HEK293T (cell line): ENCODE measurements at regions not wholly inside any gene's neighbourhood (a gene's known extent, or its start where the extent isn't known, plus 50 kb on each side); places are given as distances from the start of the nearest gene placed in this dataset.

Source experiments
- CTCF ChIA-PET: fragments of 350-600 bp; formaldehyde crosslinking; extraction: SDS; loops from one replicate; lab custom pipeline; 2021; ENCODE audit warnings: antibody characterized with exemption, inconsistent platforms; lab: Yijun Ruan, JAX
- POLR2A ChIA-PET: fragments of 350-600 bp; formaldehyde crosslinking; extraction: SDS; loops from one replicate; lab custom pipeline; 2020; ENCODE audit warnings: antibody characterized with exemption, inconsistent platforms; lab: Yijun Ruan, JAX
- DNase-seq: peaks from one replicate; pipeline ENCODE4 v3.0.0; 2012; ENCODE audit warnings: mixed read lengths; ENCODE audit errors: extremely low spot score
- ARNT ChIP-seq: fragments of 450-650 bp; IDR thresholded peaks from 2 replicates; pipeline ENCODE4 v1.6.1; 2017; ENCODE audit warnings: mild to moderate bottlenecking
- BHLHE40 ChIP-seq: fragments of 450-650 bp; IDR thresholded peaks from 2 replicates; pipeline ENCODE4 v1.6.1; 2016; ENCODE audit warnings: mild to moderate bottlenecking, moderate library complexity, borderline replicate concordance
- CTBP1 ChIP-seq: fragments of 450-650 bp; IDR thresholded peaks from 2 replicates; pipeline ENCODE4 v1.6.1; 2016; ENCODE audit warnings: borderline replicate concordance
- ELF4 ChIP-seq: fragments of 450-650 bp; IDR thresholded peaks from 2 replicates; pipeline ENCODE4 v1.6.1; 2017; ENCODE audit warnings: antibody characterized with exemption
- FOXA1 ChIP-seq: fragments of 450-650 bp; IDR thresholded peaks from 2 replicates; pipeline ENCODE4 v1.6.1; 2016; ENCODE audit warnings: mild to moderate bottlenecking
- FOXK2 ChIP-seq: fragments of 450-650 bp; IDR thresholded peaks from 2 replicates; pipeline ENCODE4 v1.6.1; 2016; ENCODE audit warnings: mild to moderate bottlenecking
- FOXM1 ChIP-seq: fragments of 450-650 bp; IDR thresholded peaks from 2 replicates; pipeline ENCODE4 v1.6.1; 2017; ENCODE audit warnings: mild to moderate bottlenecking, borderline replicate concordance
- HDGF ChIP-seq: fragments of 450-650 bp; IDR thresholded peaks from 2 replicates; pipeline ENCODE4 v1.6.1; 2017; ENCODE audit warnings: antibody characterized with exemption, borderline replicate concordance
- L3MBTL2 ChIP-seq: fragments of 450-650 bp; conservative IDR thresholded peaks from 2 replicates; pipeline ENCODE4 v1.6.1; 2016; ENCODE audit warnings: mild to moderate bottlenecking
- LEF1 ChIP-seq: fragments of 450-650 bp; IDR thresholded peaks from 2 replicates; pipeline ENCODE4 v1.6.1; 2017; ENCODE audit warnings: mild to moderate bottlenecking, borderline replicate concordance
- NFRKB ChIP-seq: fragments of 450-650 bp; IDR thresholded peaks from 2 replicates; pipeline ENCODE4 v1.6.1; 2016; ENCODE audit warnings: mild to moderate bottlenecking, moderate library complexity
- SP1 ChIP-seq: fragments of 450-650 bp; IDR thresholded peaks from 2 replicates; pipeline ENCODE4 v1.6.1; 2017
- SUZ12 ChIP-seq: fragments of 450-650 bp; IDR thresholded peaks from 2 replicates; pipeline ENCODE4 v1.6.1; 2016; ENCODE audit warnings: mild to moderate bottlenecking
- TARDBP ChIP-seq: fragments of 450-650 bp; IDR thresholded peaks from 2 replicates; pipeline ENCODE4 v1.6.1; 2016
- ZNF384 ChIP-seq: fragments of 450-650 bp; IDR thresholded peaks from 2 replicates; pipeline ENCODE4 v1.6.1; 2016
- TF ChIP-seq, protein P1 (sequence below): fragments of 450-650 bp; IDR thresholded peaks from 2 replicates; pipeline ENCODE4 v1.6.1; 2016

DNA sequence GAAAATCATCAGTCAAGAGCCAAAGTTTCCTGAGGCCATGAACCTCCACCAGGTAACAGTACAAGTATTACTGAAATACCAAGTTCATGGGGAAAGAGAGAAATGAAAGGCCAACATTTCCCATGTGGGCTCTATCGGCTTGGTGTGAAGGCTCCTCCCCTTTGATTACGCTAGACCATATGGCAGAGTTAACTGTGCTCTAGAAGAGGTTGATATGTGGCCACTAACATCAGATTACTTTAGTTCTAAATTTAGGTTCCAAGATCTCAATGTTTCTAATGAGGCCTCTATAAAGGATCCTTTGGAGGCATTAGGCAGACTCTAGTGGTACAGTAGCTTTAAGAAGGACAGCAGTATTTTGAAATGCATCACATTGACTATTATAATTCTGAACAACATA lies 127.1 kb downstream of the SEMA6D start:
- no peak for DNase-seq
- CTCF ChIA-PET = no interaction called here
- POLR2A ChIA-PET = no interaction called here
- TF ChIP-seq SUZ12 (no peak), BHLHE40 (no peak), NFRKB (no peak), HDGF (no peak), ELF4 (no peak)

DNA sequence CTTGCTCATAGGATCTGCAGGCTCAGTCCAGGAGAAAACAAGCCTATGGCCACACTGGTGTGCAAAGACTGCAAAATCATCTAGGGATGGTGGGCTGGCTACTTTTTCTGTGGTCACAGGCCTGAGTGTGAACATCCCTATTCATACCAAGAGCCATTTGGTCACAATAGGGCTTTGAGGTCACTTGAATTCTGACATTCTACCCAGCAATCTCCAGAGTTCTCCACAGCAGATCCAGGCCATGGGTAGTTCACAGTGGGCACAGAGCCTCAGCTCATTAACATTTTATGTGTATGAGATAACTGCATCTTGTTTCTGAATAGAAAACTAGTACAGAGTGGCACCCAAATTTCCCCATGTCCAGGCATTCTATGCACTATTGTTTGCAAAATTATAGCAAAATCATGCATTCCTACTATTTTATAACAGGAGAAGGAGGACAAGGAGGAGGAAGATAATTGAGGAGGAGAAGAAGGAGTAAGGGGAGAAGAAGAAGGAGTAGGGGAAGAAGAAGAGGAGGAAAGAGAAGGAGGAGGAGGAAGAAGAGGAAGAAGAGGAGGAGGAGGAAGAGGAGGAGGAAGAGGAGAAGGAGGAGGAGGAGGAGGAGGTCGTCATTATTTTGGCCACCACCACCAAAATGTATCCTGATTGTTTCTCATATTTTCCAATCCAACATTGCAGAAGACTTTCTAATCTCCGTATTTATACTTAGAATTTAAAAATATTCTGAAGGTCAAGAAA lies 129.0 kb downstream of the SEMA6D start:
- CTCF ChIA-PET = no interaction called here
- TF ChIP-seq FOXA1 = no peak
- no peak for TF ChIP-seq LEF1
- no peak for TF ChIP-seq ARNT
- no peak for TF ChIP-seq SUZ12
- no peak for TF ChIP-seq ELF4
- TF ChIP-seq NFRKB = no peak
- no peak for TF ChIP-seq HDGF
- TF ChIP-seq FOXM1 = no peak
- TF ChIP-seq TARDBP = no peak
- TF ChIP-seq FOXK2 = no peak
- TF ChIP-seq CTBP1 = no peak
- no peak for TF ChIP-seq SP1
- TF ChIP-seq BHLHE40 = no peak
- TF ChIP-seq ZNF384 = no peak
- TF ChIP-seq, protein P1, sequence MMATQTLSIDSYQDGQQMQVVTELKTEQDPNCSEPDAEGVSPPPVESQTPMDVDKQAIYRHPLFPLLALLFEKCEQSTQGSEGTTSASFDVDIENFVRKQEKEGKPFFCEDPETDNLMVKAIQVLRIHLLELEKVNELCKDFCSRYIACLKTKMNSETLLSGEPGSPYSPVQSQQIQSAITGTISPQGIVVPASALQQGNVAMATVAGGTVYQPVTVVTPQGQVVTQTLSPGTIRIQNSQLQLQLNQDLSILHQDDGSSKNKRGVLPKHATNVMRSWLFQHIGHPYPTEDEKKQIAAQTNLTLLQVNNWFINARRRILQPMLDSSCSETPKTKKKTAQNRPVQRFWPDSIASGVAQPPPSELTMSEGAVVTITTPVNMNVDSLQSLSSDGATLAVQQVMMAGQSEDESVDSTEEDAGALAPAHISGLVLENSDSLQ = no peak
- DNase-seq = no peak
- POLR2A ChIA-PET = no interaction called here

DNA sequence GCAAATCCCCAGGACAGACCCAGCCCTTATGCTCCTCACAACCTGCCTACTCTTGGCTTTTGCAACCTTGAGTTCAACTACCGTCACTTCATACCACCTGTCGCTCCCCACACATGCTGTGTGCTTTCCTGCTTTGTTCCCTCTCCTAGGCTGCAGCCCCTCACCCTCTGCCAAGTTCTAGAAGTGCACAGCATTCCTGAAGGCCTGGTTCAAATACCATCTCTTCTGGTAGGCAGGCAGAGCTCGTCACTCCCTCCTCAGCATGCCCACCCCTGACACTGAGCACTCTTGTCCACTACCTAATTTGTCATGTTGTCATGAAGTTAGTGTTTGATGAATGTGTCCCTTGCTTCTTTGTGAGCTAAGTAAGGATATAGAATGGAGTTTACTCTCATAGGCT lies 129.6 kb downstream of the SEMA6D start:
- TF ChIP-seq ZNF384 (no peak), ELF4 (no peak), TARDBP (no peak), FOXA1 (no peak)
- POLR2A ChIA-PET = no interaction called here
- DNase-seq = no peak
- CTCF ChIA-PET = no interaction called here

DNA sequence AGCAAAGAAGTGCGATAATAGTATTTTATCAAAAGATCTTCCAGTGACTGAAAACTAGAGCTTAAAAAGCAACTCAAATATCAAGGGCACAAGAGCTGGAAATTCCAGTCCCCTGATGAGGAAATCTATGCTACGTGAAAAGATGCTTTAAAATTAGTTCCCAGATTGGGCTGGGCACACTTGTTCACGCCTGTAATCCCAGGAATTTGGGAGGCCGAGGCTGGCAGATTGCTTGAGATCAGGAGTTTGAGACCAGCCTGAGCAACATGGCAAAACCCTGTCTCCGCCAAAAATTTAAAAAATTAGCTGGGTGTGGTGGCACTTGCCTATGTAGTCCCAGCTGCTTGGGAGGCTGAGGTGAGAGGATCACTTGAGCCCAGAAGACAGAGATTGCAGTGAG lies 138.8 kb downstream of the SEMA6D start:
- TF ChIP-seq FOXM1 (no peak), ELF4 (no peak), CTBP1 (no peak), LEF1 (no peak), FOXA1 (no peak), ARNT (no peak), L3MBTL2 (no peak)
- DNase-seq = no peak
- POLR2A ChIA-PET = no interaction called here
- CTCF ChIA-PET = no interaction called here

DNA sequence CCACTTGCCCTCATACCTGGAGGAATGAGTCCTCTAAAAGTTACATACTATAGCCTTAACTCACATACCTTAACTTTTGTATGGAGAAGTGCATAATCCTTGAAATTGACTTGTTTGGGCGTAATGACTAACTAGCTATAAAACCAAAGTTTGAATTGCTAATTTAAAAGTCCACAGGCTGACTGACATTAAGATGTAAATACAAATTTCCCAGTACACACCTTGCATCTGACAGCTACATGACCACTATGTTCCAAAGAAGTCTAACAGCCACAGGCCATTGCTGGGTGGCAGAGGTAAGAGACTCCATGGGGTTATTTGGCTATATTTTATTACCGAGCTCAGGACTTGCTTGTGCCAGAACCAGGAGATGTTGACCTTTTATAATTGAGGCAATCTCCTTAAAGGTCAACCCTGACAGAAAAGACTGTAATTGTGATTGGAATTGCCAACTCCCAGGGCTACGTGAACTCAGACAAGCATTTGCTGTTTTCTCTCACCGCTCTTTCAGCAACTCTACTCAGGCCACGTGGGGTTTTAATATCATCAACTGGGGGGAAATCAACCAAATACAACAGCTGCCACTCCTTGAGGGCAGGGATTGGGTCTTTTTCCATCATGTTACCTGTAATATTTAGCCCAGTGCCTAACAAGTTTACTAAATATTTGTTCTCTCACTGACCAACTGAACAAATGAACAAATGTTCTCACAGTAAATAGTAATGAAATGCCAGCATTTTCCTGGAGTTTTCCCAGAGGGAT lies 139.9 kb downstream of the SEMA6D start:
- ChIA-PET POLR2A (no interaction called here), CTCF (no interaction called here)
- no peak for TF ChIP-seq ZNF384
- TF ChIP-seq CTBP1 = no peak
- TF ChIP-seq FOXA1 = no peak
- TF ChIP-seq SP1 = no peak
- no peak for TF ChIP-seq NFRKB
- no peak for TF ChIP-seq FOXM1
- no peak for TF ChIP-seq FOXK2
- no peak for TF ChIP-seq SUZ12
- TF ChIP-seq, protein P1 = no peak
- TF ChIP-seq L3MBTL2 = no peak
- no peak for TF ChIP-seq ELF4
- TF ChIP-seq LEF1 = no peak
- no peak for TF ChIP-seq TARDBP
- no peak for DNase-seq

DNA sequence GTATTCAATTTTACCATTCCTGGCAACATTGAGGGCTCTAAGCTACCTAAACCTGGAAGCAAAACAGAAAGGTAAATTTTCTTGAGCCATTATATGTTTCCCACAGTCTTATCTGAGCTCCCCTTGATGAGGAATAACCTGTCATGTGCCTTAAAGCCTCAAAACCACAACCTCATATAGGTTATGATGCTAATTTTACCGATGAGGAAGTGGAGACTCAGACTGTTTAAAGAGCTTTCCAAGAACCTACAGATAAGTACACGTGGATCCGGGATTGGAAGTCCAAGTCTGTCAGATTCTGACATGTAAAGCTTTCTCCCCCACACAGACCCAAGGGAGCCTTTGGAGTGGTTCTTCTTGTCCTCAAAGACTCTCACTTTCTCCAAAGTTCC lies 140.5 kb downstream of the SEMA6D start:
- no peak for DNase-seq
- no peak for TF ChIP-seq ZNF384
- no peak for TF ChIP-seq SP1
- TF ChIP-seq FOXM1 = no peak
- no peak for TF ChIP-seq SUZ12
- no peak for TF ChIP-seq LEF1
- ChIA-PET CTCF (no interaction called here), POLR2A (no interaction called here)

DNA sequence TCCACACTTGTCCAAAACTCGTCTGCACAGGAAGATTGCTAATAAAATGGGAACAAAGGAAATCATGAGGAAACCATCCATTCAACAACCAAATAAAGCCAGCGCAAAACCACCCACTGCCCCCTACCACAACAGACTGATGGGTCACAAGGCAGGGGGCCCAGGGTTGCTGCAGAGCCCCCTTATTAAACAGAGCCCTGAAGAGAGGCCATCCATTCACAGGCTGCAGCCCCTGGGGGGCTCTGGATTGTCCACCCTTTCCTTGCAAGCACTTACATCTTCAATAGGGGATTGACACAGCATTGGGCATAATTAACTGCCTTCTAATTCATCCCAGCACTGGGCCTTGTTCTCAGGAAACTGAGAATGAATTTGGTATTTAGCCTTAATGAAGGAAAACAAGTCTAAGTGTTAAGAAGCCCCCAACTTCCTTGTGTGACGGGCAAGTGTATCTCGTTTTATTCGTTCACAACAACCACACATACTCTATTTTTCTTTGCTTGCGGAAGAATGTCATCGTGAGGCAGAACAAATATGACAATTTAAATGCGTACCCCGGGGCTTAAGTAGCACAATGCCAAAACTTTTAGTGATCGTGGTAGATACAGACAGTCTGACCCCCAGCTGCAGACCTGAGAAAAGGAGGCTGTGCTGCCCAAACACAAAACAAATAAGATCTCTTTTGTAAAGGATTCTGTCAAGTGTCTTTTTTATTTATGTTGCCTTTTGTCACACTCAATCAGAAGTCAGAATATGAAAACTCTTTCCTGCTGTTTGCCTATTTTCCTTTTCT lies 144.0 kb downstream of the SEMA6D start:
- DNase-seq = no peak
- CTCF ChIA-PET = no interaction called here
- POLR2A ChIA-PET = no interaction called here
- TF ChIP-seq ARNT (no peak), HDGF (no peak), ZNF384 (no peak), SUZ12 (no peak), NFRKB (no peak), FOXK2 (no peak), BHLHE40 (no peak), FOXM1 (no peak), LEF1 (no peak)
- TF ChIP-seq, protein P1 = no peak
